Stimulated activated CD8-positive, alpha-beta memory T cell treated with anti-CD3 and anti-CD28 coated beads, Interleukin-2, amount 100 ng/mL, for 48 hours (primary cell): ENCODE measurements at regions not wholly inside any gene's neighbourhood (a gene's known extent, or its start where the extent isn't known, plus 50 kb on each side); places are given as distances from the start of the nearest gene placed in this dataset.
"Not testable (repeated sequence)": the region's sequence is repeated elsewhere in the genome, so short reads cannot be mapped to it uniquely, and the experiment has no call there.

Experiments
- DNase-seq, 2 donors: peaks; one replicate each; pipeline ENCODE4 v3.0.0-alpha.2; 2020; ENCODE audit warnings: low read depth in 2 of 2

DNA sequence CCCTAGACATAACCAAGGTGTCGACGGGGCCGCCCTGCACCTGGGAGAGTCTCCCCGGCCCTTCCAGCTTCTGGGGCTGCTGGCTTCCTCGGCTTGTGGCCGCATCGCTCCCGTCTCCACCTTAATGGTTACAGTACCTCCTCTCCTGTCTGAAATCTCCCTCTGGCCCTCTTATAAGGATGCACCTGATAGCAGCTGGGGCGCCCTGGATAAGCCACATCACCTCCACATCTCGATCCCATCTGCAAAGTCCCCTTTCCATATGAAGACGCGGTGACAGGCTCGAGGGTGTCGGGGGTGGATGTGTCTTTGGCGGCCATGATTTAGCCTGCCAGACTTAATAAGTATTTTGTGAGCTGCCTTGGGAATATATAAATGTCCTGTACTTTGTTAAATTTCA lies 169.0 kb downstream of the NPIPB11 start:
- DNase-seq: not testable (repeated sequence)

DNA sequence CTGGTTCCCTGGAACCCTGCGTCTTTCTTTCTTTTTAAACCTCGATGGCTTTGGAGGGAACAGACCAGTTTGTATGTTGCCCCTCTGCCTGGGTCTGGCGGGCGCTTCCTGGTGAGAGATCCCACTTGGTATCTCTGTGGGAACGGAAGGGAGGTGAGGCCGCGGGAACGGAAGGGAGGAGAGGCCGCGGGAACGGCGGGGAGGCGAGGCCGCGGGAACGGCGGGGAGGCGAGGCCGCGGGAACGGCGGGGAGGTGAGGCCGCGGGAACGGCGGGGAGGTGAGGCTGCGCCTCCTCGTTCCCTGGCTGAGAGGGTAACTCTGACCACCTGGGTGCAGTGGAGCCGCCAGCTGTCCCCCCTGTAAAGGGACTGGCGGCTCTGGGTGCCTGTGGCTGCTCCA lies 169.5 kb downstream of the NPIPB11 start:
- not testable (repeated sequence) for DNase-seq

GRCh38 chr16:29235836-29236370 lies 170.6 kb downstream of the NPIPB11 start:
- not testable (repeated sequence) for DNase-seq

GRCh38 chr16:29234536-29235275 lies 171.8 kb downstream of the NPIPB11 start:
- DNase-seq: not testable (repeated sequence)

- not testable (repeated sequence) for DNase-seq
Observed at GRCh38 chr16:29233705-29234404, 172.7 kb downstream of the NPIPB11 start.

GRCh38 chr16:29232811-29233704 lies 173.5 kb downstream of the NPIPB11 start:
- DNase-seq: no peak

DNA sequence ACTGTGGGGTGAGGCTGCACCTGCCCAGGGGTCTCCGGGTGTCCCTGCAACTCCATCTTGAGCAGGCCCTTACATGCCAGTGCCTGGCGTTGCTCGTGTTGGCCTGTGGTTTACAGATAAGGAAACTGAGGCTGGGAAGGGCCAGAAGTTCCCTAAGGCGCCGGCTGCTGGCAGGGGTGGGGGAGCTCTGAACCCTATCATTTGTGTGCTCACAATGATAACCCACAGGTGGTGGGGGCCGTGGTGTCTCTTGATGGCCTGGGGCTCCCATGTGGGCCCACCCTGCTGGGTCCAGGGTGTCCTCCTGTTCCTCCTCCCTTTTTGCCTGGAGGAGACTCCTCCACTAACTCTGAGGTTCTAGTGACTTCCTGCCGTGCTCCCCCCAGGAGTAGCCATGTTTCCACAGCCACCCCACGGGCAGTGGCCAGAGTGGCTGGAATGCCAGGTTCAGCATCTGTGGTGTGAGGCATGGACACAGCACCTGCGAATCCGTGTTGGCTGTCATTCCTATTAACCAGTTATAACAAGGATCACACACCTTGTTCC lies 174.3 kb downstream of the NPIPB11 start:
- not testable (repeated sequence) for DNase-seq

DNA sequence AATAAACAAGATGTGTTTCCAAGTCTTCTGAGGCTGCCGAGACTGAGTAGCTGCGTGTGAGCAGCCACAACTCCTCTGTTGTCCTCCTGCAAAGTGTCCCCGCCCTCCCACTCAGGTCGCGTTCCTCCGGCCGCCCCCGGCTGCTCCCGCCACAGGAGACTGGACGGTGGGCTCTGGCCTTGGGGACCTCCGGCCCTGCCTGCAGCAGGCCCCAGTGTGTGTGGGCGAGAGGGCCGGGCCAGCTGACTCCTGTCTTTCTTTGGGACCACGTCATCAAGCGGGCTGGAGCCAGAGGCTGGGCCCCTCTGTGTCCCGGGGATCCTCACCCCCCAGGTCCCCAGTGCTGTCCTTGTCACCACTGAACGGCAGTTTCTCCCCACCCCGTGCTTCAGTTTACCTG lies 175.3 kb downstream of the NPIPB11 start:
- no peak for DNase-seq

DNA sequence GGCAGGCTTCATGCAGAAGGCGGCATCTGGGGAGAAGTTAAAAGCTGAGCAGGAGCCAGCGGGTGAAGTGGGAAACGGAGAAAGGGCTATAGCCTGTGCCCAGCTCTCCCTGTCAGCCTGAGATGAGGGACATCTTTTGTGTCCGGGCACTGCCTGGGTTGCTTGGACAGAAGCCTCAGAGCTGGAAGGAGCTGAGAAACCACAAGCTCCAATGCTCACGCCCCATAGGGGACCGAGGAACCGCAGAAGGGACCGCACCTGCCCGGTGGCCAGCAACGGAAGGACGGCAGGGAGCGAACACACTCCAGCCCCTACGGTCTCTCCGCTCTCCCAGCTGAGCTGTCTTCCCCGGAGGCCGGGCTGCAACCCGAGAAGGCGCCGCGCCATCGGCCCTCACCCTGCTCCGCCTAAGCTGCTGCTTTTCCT lies 175.8 kb downstream of the NPIPB11 start:
- no peak for DNase-seq

- not testable (repeated sequence) for DNase-seq
Observed at GRCh38 chr16:29230006-29230668, 176.4 kb downstream of the NPIPB11 start.

GRCh38 chr16:29229616-29230005 lies 176.9 kb downstream of the NPIPB11 start:
- DNase-seq: not testable (repeated sequence)

- not testable (repeated sequence) for DNase-seq
Observed at GRCh38 chr16:29228664-29229611, 177.6 kb downstream of the NPIPB11 start.

GRCh38 chr16:29227751-29228663 lies 178.5 kb downstream of the NPIPB11 start:
- peak; percentile 17 to 45 for DNase-seq

DNA sequence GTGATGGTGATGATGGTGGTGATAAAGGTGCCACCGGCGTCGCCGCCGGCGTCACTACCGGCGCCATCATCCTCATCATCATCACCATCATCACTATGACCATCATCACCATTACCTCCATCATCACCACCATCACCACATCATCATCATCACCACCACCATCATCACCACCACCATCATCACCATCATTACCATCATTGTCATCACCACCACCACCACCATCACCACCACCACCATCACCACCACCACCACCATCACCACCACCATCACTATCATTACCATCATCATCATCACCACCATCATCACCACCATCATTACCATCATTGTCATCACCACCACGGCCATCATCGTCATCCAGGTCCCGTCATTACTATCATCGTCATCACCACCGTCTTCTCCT lies 179.7 kb downstream of the NPIPB11 start:
- DNase-seq: no peak

- DNase-seq: not testable (repeated sequence)
Observed at GRCh38 chr16:29224675-29225074, 181.8 kb downstream of the NPIPB11 start.

DNA sequence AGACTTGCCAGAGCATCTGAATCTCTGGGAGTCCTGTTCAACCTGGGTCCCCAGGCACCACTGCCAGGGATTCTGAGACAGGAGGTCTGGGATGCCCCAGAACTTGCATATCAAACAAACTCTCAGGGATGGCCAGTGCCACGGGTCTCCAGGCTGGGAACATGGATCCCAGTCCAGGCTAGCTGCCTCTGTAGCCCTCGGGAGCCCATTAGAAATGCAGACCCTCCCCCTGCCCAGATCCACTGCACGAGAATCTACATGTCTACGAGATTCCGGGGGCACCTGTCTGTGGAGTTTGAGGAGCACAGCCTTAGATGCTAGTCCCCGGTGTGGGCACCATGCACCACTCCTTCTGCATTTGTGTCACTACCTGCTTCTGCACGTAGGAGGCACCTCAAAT lies 183.9 kb downstream of the NPIPB11 start:
- DNase-seq: not testable (repeated sequence)

DNA sequence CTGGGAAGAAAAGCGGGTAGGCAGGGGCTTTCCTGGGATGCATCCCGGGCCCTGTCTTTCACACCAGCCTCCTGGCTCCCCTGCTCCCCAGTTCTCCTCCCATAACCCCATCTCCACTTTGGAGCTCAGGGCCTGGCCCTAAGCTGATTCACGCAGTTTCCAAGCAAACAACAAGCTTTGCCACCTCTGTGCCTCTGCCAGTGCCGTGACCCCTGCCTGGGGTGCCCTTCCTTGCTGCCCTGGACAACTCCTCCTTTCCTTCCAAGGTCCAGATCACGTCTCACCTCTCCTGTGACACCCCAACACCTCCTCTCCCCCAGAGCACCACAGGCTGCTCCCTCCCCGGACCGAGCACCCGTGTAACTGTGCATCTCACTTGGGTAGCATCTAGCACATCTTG lies 184.5 kb downstream of the NPIPB11 start:
- DNase-seq: not testable (repeated sequence)

GRCh38 chr16:29221281-29221955 lies 185.1 kb downstream of the NPIPB11 start:
- not testable (repeated sequence) for DNase-seq
